Neural cell (in vitro differentiated cells): ENCODE measurements at regions not wholly inside any gene's neighbourhood (a gene's known extent, or its start where the extent isn't known, plus 50 kb on each side); places are given as distances from the start of the nearest gene placed in this dataset.

Experiments
- H2AFZ ChIP-seq: fragments of 200-600, 300-800 bp; sonication (generic), shearing (Covaris generic); 2 replicates; pipeline ENCODE4 v1.6.0; 2014; ENCODE audit warnings: low read depth, mild to moderate bottlenecking, antibody characterized with exemption, low read length, moderate library complexity
- H3F3A ChIP-seq: fragments of 200-600 bp; shearing (Covaris generic); 2 replicates; pipeline ENCODE4 v1.6.1; 2016; ENCODE audit warnings: mild to moderate bottlenecking, moderate library complexity, mixed read lengths, antibody characterized with exemption, low read length; ENCODE audit not compliant: insufficient read depth, poor library complexity, severe bottlenecking
- H3K27ac ChIP-seq: fragments of 200-600, 300-800 bp; sonication (generic), shearing (Covaris generic); 2 replicates; pipeline ENCODE4 v1.5.1; 2014; ENCODE audit warnings: mild to moderate bottlenecking, low read length, moderate library complexity
- H3K27me3 ChIP-seq: fragments of 300-800, 200-600 bp; sonication (generic), shearing (Covaris generic); 2 replicates; pipeline ENCODE4 v1.6.0; 2014; ENCODE audit warnings: mild to moderate bottlenecking, low read depth, low read length, moderate library complexity; ENCODE audit not compliant: insufficient read depth
- H3K36me3 ChIP-seq: fragments of 300-800, 200-600 bp; sonication (generic), shearing (Covaris generic); 2 replicates; pipeline ENCODE4 v1.5.1; 2014; ENCODE audit warnings: mild to moderate bottlenecking, antibody characterized with exemption, low read length, moderate library complexity; ENCODE audit not compliant: insufficient read depth
- H3K4me2 ChIP-seq: fragments of 300-800, 200-600 bp; sonication (generic), shearing (Covaris generic); 2 replicates; pipeline ENCODE4 v1.6.0; 2014; ENCODE audit warnings: mild to moderate bottlenecking, low read length
- H3K4me3 ChIP-seq: fragments of 300-800, 200-600 bp; sonication (generic), shearing (Covaris generic); 2 replicates; pipeline ENCODE4 v1.5.1; 2014; ENCODE audit warnings: mild to moderate bottlenecking, low read length, moderate library complexity
- H3K79me2 ChIP-seq: fragments of 200-600 bp; shearing (Covaris generic); replicated peaks from 2 replicates; pipeline ENCODE4 v1.6.0; 2014; ENCODE audit warnings: mild to moderate bottlenecking, low read length, moderate library complexity; ENCODE audit not compliant: insufficient read depth
- H3K9ac ChIP-seq: fragments of 300-800, 200-600 bp; sonication (generic), shearing (Covaris generic); 2 replicates; pipeline ENCODE4 v1.6.1; 2016; ENCODE audit warnings: mild to moderate bottlenecking, low read length, mixed read lengths
- H3K9me2 ChIP-seq: fragments of 200-600 bp; shearing (Covaris generic); 2 replicates; pipeline ENCODE4 v1.6.1; 2016; ENCODE audit warnings: mild to moderate bottlenecking, low read length, mixed read lengths; ENCODE audit not compliant: insufficient read depth
- H3K9me3 ChIP-seq: fragments of 200-600, 300-800 bp; sonication (generic), shearing (Covaris generic); 2 replicates; pipeline ENCODE4 v1.6.1; 2016; ENCODE audit warnings: mild to moderate bottlenecking, mixed run types, low read length, moderate library complexity, mixed read lengths
- H4K20me1 ChIP-seq: fragments of 200-600 bp; shearing (Covaris generic); 2 replicates; pipeline ENCODE4 v1.6.1; 2016; ENCODE audit warnings: mild to moderate bottlenecking, mixed run types; ENCODE audit not compliant: insufficient read depth
- EP300 ChIP-seq: fragments of 450-650 bp; conservative IDR thresholded peaks from 2 replicates; pipeline ENCODE4 v1.6.1; 2014; ENCODE audit warnings: antibody characterized with exemption, mild to moderate bottlenecking, moderate library complexity; ENCODE audit not compliant: poor library complexity, severe bottlenecking
- EZH2 ChIP-seq: fragments of 200-600, 300-800 bp; shearing (Covaris generic), sonication (generic); IDR thresholded peaks from 2 replicates; pipeline ENCODE4 v1.6.1; 2014; ENCODE audit warnings: antibody characterized with exemption, low read length, borderline replicate concordance, mild to moderate bottlenecking; ENCODE audit not compliant: insufficient read depth, poor library complexity, severe bottlenecking
- MXI1 ChIP-seq: fragments of 450-650 bp; conservative IDR thresholded peaks from 2 replicates; pipeline ENCODE4 v1.6.1; 2014; ENCODE audit warnings: antibody characterized with exemption, mild to moderate bottlenecking; ENCODE audit not compliant: poor library complexity, severe bottlenecking
- POLR2AphosphoS5 ChIP-seq: IDR thresholded peaks from 2 replicates; pipeline ENCODE4 v1.6.1; 2012
- RAD21 ChIP-seq: fragments of 450-650 bp; conservative IDR thresholded peaks from 2 replicates; pipeline ENCODE4 v1.6.1; 2014; ENCODE audit warnings: antibody characterized with exemption, mild to moderate bottlenecking, moderate library complexity
- SMC3 ChIP-seq: fragments of 450-650 bp; conservative IDR thresholded peaks from 2 replicates; pipeline ENCODE4 v1.6.1; 2014; ENCODE audit warnings: antibody characterized with exemption, mild to moderate bottlenecking, moderate library complexity; ENCODE audit not compliant: poor library complexity
- TAF1 ChIP-seq: IDR thresholded peaks from 2 replicates; pipeline ENCODE4 v1.6.1; 2012; ENCODE audit warnings: low read depth
- TF ChIP-seq, protein P1 (sequence below): IDR thresholded peaks from 2 replicates; pipeline ENCODE4 v1.6.1; 2012; ENCODE audit warnings: borderline replicate concordance
- TF ChIP-seq, protein P2 (sequence below): fragments of 450-650 bp; IDR thresholded peaks from 2 replicates; pipeline ENCODE4 v1.5.1; 2014; ENCODE audit warnings: antibody characterized with exemption, mild to moderate bottlenecking, moderate library complexity; ENCODE audit not compliant: poor library complexity, severe bottlenecking

DNA sequence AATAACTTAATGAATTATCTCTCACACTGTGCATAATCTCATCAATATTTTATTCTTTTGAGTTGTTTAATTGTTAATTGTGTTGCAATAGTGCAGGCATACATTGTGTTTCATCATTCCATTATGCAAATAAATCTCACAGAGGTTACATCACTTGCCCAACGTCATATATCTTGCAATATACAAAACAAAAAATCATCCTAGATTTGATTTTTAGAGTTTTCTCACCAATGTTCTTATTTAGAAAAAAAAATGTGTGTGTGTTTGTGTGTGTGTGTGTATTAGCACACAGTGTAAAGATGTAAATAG, 662.5 kb upstream of the GBE1 start:
- Histone ChIP-seq H3K9ac (no peak overlapping the region), H2AFZ (no peak overlapping the region), H3K27ac (no peak overlapping the region), H4K20me1 (no peaks in the 10 kb centered on the region), H3K4me2 (no peak overlapping the region), H3K27me3 (no peaks in the 10 kb centered on the region), H3K4me3 (no peak overlapping the region), H3F3A (no peaks in the 10 kb centered on the region), H3K9me3 (no peaks in the 10 kb centered on the region), H3K9me2 (no peaks in the 10 kb centered on the region), H3K36me3 (no peaks in the 10 kb centered on the region), H3K79me2 (no peaks in the 10 kb centered on the region)
- TF ChIP-seq RAD21 (no peak), MXI1 (no peak), EP300 (no peak), TAF1 (no peak), EZH2 (no peak), SMC3 (no peak), POLR2AphosphoS5 (no peak)
- TF ChIP-seq, protein P1, sequence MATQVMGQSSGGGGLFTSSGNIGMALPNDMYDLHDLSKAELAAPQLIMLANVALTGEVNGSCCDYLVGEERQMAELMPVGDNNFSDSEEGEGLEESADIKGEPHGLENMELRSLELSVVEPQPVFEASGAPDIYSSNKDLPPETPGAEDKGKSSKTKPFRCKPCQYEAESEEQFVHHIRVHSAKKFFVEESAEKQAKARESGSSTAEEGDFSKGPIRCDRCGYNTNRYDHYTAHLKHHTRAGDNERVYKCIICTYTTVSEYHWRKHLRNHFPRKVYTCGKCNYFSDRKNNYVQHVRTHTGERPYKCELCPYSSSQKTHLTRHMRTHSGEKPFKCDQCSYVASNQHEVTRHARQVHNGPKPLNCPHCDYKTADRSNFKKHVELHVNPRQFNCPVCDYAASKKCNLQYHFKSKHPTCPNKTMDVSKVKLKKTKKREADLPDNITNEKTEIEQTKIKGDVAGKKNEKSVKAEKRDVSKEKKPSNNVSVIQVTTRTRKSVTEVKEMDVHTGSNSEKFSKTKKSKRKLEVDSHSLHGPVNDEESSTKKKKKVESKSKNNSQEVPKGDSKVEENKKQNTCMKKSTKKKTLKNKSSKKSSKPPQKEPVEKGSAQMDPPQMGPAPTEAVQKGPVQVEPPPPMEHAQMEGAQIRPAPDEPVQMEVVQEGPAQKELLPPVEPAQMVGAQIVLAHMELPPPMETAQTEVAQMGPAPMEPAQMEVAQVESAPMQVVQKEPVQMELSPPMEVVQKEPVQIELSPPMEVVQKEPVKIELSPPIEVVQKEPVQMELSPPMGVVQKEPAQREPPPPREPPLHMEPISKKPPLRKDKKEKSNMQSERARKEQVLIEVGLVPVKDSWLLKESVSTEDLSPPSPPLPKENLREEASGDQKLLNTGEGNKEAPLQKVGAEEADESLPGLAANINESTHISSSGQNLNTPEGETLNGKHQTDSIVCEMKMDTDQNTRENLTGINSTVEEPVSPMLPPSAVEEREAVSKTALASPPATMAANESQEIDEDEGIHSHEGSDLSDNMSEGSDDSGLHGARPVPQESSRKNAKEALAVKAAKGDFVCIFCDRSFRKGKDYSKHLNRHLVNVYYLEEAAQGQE, result no peak
- TF ChIP-seq, protein P2, sequence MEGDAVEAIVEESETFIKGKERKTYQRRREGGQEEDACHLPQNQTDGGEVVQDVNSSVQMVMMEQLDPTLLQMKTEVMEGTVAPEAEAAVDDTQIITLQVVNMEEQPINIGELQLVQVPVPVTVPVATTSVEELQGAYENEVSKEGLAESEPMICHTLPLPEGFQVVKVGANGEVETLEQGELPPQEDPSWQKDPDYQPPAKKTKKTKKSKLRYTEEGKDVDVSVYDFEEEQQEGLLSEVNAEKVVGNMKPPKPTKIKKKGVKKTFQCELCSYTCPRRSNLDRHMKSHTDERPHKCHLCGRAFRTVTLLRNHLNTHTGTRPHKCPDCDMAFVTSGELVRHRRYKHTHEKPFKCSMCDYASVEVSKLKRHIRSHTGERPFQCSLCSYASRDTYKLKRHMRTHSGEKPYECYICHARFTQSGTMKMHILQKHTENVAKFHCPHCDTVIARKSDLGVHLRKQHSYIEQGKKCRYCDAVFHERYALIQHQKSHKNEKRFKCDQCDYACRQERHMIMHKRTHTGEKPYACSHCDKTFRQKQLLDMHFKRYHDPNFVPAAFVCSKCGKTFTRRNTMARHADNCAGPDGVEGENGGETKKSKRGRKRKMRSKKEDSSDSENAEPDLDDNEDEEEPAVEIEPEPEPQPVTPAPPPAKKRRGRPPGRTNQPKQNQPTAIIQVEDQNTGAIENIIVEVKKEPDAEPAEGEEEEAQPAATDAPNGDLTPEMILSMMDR, result no peak

GRCh38 chr3:82423268-82424030, 662.0 kb upstream of the GBE1 start:
- Histone ChIP-seq H4K20me1 (no peaks in the 10 kb centered on the region), H3K4me2 (no peak overlapping the region), H3K9me2 (no peaks in the 10 kb centered on the region), H3K27me3 (no peaks in the 10 kb centered on the region), H3K9ac (no peak overlapping the region), H3K27ac (no peak overlapping the region), H3K36me3 (no peaks in the 10 kb centered on the region), H3K9me3 (no peaks in the 10 kb centered on the region), H3K4me3 (no peak overlapping the region), H3F3A (no peaks in the 10 kb centered on the region), H2AFZ (no peak overlapping the region), H3K79me2 (no peaks in the 10 kb centered on the region)
- TF ChIP-seq MXI1, result no peak
- TF ChIP-seq, protein P1, result no peak
